Central memory CD4-positive, alpha-beta T cell (primary cell): ENCODE measurements at regions not wholly inside any gene's neighbourhood (a gene's known extent, or its start where the extent isn't known, plus 50 kb on each side); places are given as distances from the start of the nearest gene placed in this dataset.
"Not testable (repeated sequence)": the region's sequence is repeated elsewhere in the genome, so short reads cannot be mapped to it uniquely, and the experiment has no call there.

Experiments used
- DNase-seq: peaks from one replicate; pipeline ENCODE4 v3.0.0; 2022

DNA sequence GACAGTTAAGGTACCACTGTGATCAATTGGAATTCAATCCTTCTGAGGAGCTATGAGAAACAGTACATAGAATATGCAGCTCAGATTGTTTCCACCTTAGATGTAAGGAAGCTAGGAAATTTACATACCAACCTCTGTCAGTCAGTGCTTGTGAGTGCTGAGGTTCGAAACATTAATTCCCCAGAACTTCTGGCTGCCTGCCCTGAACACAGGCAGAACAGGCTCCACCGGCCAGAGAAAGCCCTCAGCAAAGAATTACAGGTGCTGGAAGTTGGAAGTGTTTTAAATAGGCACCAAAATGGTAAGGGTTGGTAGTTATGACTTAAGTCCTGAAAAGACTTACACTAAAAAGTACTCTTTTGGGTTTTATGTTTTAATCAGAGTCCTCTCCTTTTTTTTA lies 651.8 kb downstream of the C4orf33 start:
- no peak for DNase-seq

- DNase-seq: no peak
Measured at GRCh38 chr4:129748991-129749390, 653.0 kb downstream of the C4orf33 start.

DNA sequence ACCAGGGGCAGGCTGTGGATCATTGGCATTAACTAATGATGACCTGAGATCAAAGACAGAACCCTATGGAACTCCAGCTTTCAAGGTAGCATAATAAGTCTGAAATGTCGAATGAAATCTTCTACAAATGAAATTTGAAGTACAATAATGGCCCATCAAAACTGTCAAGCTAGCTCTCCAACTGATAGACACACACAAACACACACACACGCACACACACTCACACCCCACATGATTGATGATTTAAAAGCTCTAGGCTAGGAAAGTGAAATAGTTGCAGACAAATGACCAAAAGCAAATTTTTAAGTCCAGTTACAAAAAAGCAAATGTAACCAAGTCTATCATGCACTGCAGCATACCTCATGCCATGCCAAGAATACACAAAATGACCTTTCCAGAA lies 655.7 kb downstream of the C4orf33 start:
- DNase-seq: no peak

DNA sequence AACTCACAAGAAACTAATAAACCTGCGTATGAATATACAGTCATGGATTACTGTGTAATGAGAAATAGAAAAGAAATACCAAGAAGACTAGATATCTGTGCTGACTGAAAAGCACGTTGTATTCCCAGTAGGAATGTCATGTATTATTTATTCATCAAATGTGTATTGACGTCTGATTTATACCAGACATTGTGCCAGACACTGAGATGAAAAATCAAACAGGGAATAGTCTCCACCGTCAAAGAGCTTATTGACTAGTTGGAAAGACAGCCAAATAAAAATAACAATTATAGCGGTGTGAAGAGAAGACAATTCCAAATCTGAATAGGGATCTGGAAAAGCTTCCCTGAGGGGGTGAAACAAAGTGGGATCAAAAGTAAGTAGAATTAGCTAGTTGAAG lies 687.6 kb downstream of the C4orf33 start:
- DNase-seq: no peak

- DNase-seq: no peak
Measured at GRCh38 chr4:129788486-129788885, 692.5 kb downstream of the C4orf33 start.

DNA sequence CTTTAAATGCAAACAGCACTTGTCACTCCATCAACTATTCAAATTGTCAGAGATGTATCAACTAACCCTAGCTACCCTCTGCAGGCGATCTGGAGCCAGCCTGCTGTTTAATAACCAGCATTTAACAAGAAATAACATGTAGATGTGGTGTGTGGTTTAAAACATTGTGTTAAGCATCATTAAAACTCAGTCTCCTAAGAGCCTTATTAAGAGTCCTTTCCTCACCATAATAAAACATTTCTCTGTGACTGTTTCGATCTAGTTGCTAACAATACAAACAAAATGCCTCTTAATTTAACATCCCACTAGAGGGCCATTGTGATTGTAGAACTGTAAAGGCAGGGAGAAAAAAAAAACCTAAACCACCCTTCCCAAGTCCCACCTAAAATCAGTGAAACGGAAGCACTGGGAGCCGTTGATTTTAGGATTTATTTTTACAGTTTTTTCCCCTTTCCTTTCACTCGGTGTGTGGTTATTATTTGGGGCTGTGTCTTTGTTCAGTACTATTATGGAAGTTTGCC lies 708.6 kb downstream of the C4orf33 start:
- no peak for DNase-seq

DNA sequence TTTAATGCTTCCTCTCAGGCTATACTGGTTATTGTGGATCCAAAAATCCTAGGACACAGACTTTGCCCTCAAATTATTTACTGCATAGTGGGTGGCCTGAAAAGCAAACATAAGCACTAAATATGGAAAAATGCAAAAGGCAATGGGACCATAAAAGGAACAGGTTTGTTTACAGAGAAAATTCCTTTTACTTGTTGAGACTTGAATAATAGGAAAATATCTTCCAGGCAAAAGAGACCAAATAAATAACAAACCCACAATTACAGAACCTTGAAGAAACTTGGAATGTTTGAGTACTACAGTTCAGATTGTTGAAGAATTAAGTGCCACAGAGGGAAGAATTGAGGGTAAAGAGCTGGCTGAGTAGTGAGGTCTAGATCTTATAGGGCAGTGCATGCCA lies 711.0 kb downstream of the C4orf33 start:
- no peak for DNase-seq

GRCh38 chr4:129808242-129808641 lies 712.3 kb downstream of the C4orf33 start:
- DNase-seq: no peak

DNA sequence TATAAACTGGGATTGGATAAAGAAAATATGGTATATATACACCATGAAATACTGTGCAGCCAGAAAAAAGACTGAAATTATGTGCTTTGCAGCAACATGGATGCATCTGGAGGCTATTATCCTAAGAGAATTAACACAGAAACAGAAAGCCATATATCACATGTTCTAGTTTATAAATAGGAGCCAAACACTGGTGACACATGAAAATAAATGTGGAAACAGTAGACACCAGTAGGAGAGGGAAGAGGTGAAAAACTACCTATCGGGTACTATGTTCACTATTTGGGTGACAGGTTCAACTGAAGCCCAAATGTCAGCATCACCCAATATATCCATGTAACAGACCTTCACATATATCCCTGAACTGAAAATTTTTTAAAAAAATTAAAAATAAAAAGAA lies 725.1 kb downstream of the C4orf33 start:
- no peak for DNase-seq

DNA sequence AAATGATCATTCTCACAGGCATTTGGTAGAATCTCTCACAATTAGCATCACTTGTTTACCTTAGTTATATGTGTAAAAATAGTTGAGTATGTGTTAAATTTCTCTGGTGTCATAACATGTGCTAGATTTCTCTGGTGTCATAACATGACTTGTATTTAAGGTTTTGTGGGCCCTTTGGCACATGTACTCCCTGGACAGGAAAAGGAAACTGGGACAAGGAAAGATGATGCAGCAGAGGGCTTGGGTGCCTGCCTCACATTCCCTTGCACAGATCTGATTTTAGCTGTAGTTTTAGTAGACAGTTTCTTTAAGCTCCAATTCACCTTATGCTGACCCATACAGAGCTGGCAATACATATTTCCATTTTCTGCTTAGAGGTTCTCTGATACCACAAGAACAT lies 726.0 kb downstream of the C4orf33 start:
- no peak for DNase-seq

- DNase-seq: no peak
Measured at GRCh38 chr4:129822701-129823100, 726.7 kb downstream of the C4orf33 start.

DNA sequence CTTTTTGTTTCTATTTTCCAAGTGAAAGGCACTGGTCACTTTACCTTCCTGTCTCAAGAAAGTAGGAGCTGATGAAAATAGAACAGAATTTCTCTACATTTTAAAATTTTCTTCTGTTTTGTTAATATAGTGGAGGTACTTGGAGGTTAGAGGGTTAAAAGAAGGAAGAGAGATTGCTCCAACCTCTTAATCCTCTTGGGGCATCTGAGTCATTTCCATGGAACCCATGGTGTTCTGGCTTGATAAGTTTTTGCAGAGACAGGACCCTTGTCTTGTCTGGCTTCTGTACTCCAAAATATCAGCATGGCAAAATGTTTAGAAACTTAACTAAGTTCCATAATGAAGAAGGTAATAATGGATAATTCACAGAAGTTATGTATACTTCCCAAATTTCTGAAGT lies 727.2 kb downstream of the C4orf33 start:
- DNase-seq: no peak

DNA sequence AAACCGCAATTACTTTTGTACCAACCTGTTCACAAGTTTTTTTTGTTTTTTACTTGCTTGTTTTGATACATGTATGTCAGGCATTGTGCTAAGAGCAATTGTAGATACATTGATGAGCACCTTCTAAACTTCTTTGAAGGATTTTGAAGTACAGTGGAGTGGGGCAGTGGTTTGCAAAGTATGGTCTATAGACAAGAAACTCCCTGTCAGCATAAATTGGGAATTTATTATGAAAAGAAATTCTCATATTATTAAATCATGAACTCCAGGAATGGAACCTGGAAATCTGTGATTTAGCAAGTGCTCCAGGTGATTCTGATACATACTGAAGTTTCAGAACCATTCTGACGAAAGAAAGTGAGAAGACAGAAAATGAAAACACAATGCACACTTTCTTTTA lies 733.4 kb downstream of the C4orf33 start:
- DNase-seq: no peak

DNA sequence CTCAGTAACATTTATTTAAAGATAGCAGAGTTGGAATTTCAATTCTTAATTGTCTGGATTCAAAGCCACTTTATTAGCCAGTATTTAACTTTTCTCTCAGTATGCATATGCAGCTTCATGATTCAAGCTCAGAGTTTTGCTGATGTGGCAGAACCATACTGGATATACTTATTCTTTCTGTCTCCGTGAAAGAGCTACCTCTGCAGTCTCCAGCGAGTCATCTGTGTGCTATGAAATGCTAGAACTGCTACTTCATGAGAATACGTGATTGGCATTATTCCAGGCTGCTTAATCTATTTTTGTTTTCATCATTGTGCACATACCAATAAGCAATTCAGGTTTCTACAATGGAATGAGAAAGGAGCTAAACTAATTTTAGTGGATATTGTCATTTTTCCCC lies 743.7 kb downstream of the C4orf33 start:
- no peak for DNase-seq

DNA sequence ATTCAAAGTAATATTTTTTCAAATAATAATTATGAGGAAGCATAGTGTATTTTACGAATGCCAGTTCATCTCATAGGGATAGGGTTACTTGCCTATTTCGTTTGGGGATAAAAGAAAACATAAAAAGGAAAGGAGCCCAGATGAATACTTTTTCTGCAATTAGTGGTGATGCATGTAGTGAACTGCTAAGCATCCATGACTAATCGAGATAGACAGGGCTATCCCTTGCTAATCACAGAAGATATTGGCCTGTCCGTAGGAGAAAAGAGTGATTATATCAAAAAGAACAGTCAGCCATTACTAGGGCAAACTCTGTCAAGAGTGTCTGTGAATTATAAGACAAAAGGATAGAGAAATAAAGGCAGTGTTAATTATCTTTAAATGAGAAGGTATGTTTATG lies 746.1 kb downstream of the C4orf33 start:
- DNase-seq: no peak

GRCh38 chr4:129852434-129852833 lies 756.5 kb downstream of the C4orf33 start:
- no peak for DNase-seq

GRCh38 chr4:129853685-129854467 lies 757.9 kb downstream of the C4orf33 start:
- not testable (repeated sequence) for DNase-seq

DNA sequence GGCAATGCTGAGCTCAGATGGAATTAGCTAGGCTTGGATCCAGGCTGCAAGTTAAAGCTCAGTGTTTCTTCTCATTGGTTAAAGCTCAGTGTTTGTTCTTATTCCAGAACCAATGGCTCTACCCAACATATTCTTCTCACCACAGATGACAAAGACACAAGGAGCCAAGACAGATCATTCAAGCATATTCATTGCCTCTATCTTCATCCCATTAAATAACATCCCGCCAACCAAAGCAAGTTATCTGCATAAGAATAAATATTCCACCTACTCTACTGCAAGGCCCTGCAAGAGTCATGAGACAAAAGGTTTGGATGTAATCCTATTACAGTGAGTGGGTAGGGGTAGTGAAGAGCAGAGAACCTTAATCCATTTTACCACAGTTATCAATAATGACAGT lies 766.5 kb downstream of the C4orf33 start:
- no peak for DNase-seq

GRCh38 chr4:129863206-129863605 lies 767.3 kb downstream of the C4orf33 start:
- no peak for DNase-seq

DNA sequence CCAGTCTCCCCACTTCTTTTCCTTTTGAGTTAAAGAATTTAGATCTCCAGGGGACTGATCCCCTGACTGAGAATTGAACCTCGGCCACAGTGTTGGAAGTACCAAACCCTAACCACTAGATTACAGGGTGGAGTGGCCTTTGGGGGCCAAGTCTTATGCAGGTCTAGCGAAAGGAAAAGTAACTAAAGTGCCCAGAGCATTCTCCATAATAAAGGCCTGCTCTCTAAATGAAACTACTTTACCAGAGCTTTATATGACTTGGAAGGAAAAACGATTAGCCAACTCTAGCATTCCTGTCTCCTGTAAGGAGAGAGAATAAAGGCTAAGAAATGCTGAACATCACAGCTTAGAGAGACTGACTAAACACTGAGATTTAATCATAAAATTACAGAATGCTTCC lies 788.0 kb downstream of the C4orf33 start:
- DNase-seq: no peak

- no peak for DNase-seq
Measured at GRCh38 chr4:129897111-129897510, 801.2 kb downstream of the C4orf33 start.

- DNase-seq: no peak
Measured at GRCh38 chr4:129899849-129900248, 803.9 kb downstream of the C4orf33 start.

DNA sequence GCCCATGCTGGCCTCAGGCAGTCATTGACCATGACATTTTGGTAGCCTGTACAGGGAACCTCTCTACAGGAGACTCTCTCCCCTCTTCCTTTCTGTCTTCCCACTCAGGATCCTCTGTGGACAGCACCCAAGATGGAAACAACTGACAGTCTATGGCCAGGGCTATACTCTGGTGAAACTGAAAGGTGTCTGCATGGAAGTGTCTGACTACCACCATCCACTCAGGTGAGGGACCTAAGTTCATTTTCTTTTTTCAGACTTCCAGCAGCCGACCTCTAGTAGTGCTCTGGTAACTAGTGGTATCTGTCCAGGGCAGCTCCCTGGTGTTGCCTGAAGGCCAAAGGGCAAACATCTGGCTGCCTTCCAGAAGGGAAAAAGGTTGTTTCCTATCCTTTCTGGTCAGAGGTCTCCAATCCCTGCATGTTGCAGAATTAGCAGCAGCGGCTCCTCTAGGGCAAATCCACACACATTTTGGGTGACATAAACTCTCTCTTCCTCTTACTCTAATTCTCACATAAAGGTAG lies 804.5 kb downstream of the C4orf33 start:
- DNase-seq: no peak

- no peak for DNase-seq
Measured at GRCh38 chr4:129901205-129901604, 805.3 kb downstream of the C4orf33 start.

GRCh38 chr4:129903861-129904260 lies 807.9 kb downstream of the C4orf33 start:
- no peak for DNase-seq
